ENCODE measurements at regions not wholly inside any gene's neighbourhood (a gene's known extent, or its start where the extent isn't known, plus 50 kb on each side); places are given as distances from the start of the nearest gene placed in this dataset.
"Not testable (repeated sequence)": the region's sequence is repeated elsewhere in the genome, so short reads cannot be mapped to it uniquely, and the experiment has no call there.

- no peak overlapping the region for H3K27ac ChIP-seq
These were observed 484.0 kb upstream of the API5 start for GRCh38 chr11:42827845-42828244.

GRCh38 chr11:42837994-42838393, 473.8 kb upstream of the API5 start:
- Histone ChIP-seq H3K27ac (no peak overlapping the region), H3K4me3 (no peak overlapping the region), H3K4me1 (replicated peaks in 1 of 2) (peaks cover 11 to 21% of the 10 kb centered on the region in 2 donors)
- in situ Hi-C loops (cut with MboI; ENCODE audit: low pct_unique_long_range_greater_than_20kb in 2 of 9, low sequenced_read_pairs in 9 of 9, unreplicated experiment in 9 of 9): no loop called here
- 0 to 100% (median 60%) methylated on average over 1 to 3 of the region's 3 CpGs; no CpG with 5 or more reads in 1 of the 10 experiments for WGBS, 10 experiments
- ATAC-seq (replicated peaks in 6 of 8): no peak

More at GRCh38 chr11:42827845-42828244, 484.0 kb upstream of the API5 start:
- no peak for ATAC-seq (replicated peaks in 6 of 8)
- in situ Hi-C loops (cut with MboI; ENCODE audit: low pct_unique_long_range_greater_than_20kb in 2 of 9, low sequenced_read_pairs in 9 of 9, unreplicated experiment in 9 of 9): no loop called here
- WGBS, 10 experiments: 0 to 100% (median 63%) methylated on average over 1 to 2 of the region's 2 CpGs; no CpG with 5 or more reads in 1 of the 10 experiments
- H3K4me1 ChIP-seq (replicated peaks in 1 of 2): peaks cover 7 to 29% of the 10 kb centered on the region in 2 donors
- no peak overlapping the region for H3K4me3 ChIP-seq

DNA sequence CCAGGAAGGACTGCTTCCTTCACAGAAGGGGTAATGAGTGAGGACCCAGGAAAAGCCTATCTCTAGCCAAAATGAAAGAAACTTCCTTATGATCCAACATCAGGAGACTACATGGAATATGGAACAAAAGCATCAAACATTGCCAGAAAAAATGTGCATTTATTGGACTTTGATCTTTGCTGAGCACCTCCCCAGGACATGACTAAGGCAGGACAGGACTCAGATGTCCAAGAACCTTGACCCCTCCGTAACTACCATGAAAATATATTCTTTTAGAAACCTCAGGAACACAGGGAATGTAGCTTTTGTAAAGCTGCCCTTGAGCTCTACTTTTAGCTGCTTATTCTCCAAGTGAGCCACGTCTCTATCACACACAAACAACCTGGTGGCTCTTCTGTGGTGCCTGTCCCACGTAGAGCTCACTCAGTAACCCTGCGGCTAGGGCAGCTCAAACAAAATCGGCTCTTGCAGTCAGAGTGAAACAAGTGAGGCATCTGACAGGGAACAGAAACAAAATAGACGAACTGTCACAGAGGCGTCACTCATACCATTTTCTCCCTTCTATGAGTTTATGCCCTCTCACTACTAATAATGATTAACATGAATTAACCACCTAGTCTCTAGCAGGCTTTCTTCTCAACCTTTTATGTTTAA, 471.5 kb upstream of the API5 start:
- in situ Hi-C loops (cut with MboI; ENCODE audit: low pct_unique_long_range_greater_than_20kb in 2 of 9, low sequenced_read_pairs in 9 of 9, unreplicated experiment in 9 of 9): no loop called here
- Histone ChIP-seq H3K4me1 (replicated peaks in 1 of 2) (peaks cover 11 to 21% of the 10 kb centered on the region in 2 donors), H3K27ac (no peak overlapping the region), H3K4me3 (no peak overlapping the region)
- ATAC-seq (replicated peaks in 6 of 8): peak in 1 of 8 experiments; percentile 25
- WGBS, 10 experiments: 0 to 100% (median 92%) methylated on average over 1 to 6 of the region's 7 CpGs; no CpG with 5 or more reads in 1 of the 10 experiments

DNA sequence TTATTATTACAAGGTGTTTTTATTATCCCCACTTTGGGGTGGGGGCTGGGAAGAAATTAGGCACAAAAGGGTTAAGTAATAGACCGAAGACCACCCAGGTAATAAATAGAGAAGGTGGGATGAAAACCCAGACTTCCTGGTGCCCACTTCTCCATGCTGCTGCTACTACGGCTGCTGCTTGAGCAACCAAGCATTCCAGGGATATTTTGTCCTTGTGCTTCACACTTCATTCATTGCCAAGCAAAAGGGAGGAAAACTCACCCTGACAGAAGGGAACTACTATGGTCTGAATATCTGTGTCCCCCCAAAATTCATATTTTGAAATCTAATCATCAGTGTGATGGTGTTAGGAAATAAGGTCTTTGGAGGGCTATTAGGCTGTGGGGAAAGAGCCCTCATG, 470.9 kb upstream of the API5 start:
- Histone ChIP-seq H3K27ac (no peak overlapping the region), H3K4me3 (no peak overlapping the region), H3K4me1 (replicated peaks in 1 of 2) (peaks cover 11 to 21% of the 10 kb centered on the region in 2 donors)
- in situ Hi-C loops (cut with MboI; ENCODE audit: low pct_unique_long_range_greater_than_20kb in 2 of 9, low sequenced_read_pairs in 9 of 9, unreplicated experiment in 9 of 9): no loop called here
- 81 to 100% (median 94%) methylated on average over 1 to 2 of the region's 2 CpGs; no CpG with 5 or more reads in 6 of the 10 experiments for WGBS, 10 experiments
- no peak for ATAC-seq (replicated peaks in 6 of 8)

GRCh38 chr11:42841556-42841955, 470.2 kb upstream of the API5 start:
- 0 to 52% (median 17%) methylated on average over 1 to 5 of the region's 5 CpGs; no CpG with 5 or more reads in 3 of the 10 experiments for WGBS, 10 experiments
- Histone ChIP-seq H3K4me3 (no peak overlapping the region), H3K4me1 (replicated peaks in 1 of 2) (peaks cover 11 to 21% of the 10 kb centered on the region in 2 donors), H3K27ac (peak overlapping the region in 1 of 2 donors; percentile 1)
- in situ Hi-C loops (cut with MboI; ENCODE audit: low pct_unique_long_range_greater_than_20kb in 2 of 9, low sequenced_read_pairs in 9 of 9, unreplicated experiment in 9 of 9): no loop called here
- ATAC-seq (replicated peaks in 6 of 8): peak in 5 of 8 experiments; percentile 48 to 87 (median 85)

GRCh38 chr11:42849362-42849761, 462.4 kb upstream of the API5 start:
- Histone ChIP-seq H3K27ac (no peak overlapping the region), H3K4me1 (replicated peaks in 1 of 2) (peaks cover 2 to 11% of the 10 kb centered on the region in 2 donors), H3K4me3 (no peak overlapping the region)
- ATAC-seq (replicated peaks in 6 of 8): no peak
- WGBS, 10 experiments: 0 to 93% (median 27%) methylated on average over 2 of the region's 2 CpGs; no CpG with 5 or more reads in 2 of the 10 experiments
- in situ Hi-C loops (cut with MboI; ENCODE audit: low pct_unique_long_range_greater_than_20kb in 2 of 9, low sequenced_read_pairs in 9 of 9, unreplicated experiment in 9 of 9): no loop called here

GRCh38 chr11:42857344-42857743, 454.5 kb upstream of the API5 start:
- in situ Hi-C loops (cut with MboI; ENCODE audit: low pct_unique_long_range_greater_than_20kb in 2 of 9, low sequenced_read_pairs in 9 of 9, unreplicated experiment in 9 of 9): no loop called here
- WGBS, 10 experiments: 0 to 100% (median 24%) methylated on average over 1 to 2 of the region's 2 CpGs; no CpG with 5 or more reads in 2 of the 10 experiments
- no peak overlapping the region for H3K4me3 ChIP-seq
- ATAC-seq (replicated peaks in 6 of 8): no peak
- H3K27ac ChIP-seq: no peak overlapping the region
- no peaks in the 10 kb centered on the region for H3K4me1 ChIP-seq (replicated peaks in 1 of 2)

GRCh38 chr11:42870480-42870879, 441.3 kb upstream of the API5 start:
- Histone ChIP-seq H3K4me3 (no peak overlapping the region), H3K27ac (no peak overlapping the region), H3K4me1 (replicated peaks in 1 of 2) (no peaks in the 10 kb centered on the region)
- in situ Hi-C loops (cut with MboI; ENCODE audit: low pct_unique_long_range_greater_than_20kb in 2 of 9, low sequenced_read_pairs in 9 of 9, unreplicated experiment in 9 of 9): no loop called here
- ATAC-seq (replicated peaks in 6 of 8): no peak
- 0 to 84% (median 72%) methylated on average over 1 to 3 of the region's 3 CpGs for WGBS, 10 experiments

DNA sequence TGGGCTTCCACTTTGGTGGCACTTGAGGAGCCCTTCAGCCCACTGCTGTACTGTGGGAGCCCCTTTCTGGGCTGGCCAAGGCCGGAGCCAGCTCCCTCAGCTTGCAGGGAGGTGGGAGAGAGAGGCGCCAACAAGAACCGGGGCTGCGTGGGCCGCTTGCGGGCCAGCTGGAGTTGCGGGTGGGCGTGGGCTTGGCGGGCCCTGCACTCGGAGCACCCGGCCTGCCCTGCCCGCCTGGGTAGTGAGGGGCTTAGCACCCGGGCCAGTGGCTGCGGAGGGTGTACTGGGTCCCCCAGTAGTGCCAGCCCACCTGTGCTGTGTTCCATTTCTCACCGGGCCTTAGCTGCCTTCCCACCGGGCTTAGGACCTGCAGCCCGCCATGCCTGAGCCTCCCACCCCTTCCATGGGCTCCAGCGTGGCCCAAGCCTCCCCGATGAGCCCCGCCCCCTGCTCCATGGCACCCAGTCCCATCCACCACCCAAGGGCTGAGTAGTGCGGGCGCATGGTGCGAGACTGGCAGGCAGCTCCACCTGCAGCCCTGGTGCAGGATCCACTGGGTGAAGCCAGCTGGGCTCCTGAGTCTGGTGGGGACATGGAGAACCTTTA, 437.9 kb upstream of the API5 start:
- 96% methylated on average over 5 of the region's 23 CpGs; no CpG with 5 or more reads in 9 of the 10 experiments for WGBS, 10 experiments
- H3K27ac ChIP-seq; H3K4me1 ChIP-seq (replicated peaks in 1 of 2); in situ Hi-C loops (cut with MboI; ENCODE audit: low pct_unique_long_range_greater_than_20kb in 2 of 9, low sequenced_read_pairs in 9 of 9, unreplicated experiment in 9 of 9); H3K4me3 ChIP-seq; ATAC-seq (replicated peaks in 6 of 8): not testable (repeated sequence)

- ATAC-seq (replicated peaks in 6 of 8); H3K4me3 ChIP-seq; H3K27ac ChIP-seq; in situ Hi-C loops (cut with MboI; ENCODE audit: low pct_unique_long_range_greater_than_20kb in 2 of 9, low sequenced_read_pairs in 9 of 9, unreplicated experiment in 9 of 9); H3K4me1 ChIP-seq (replicated peaks in 1 of 2): not testable (repeated sequence)
- 100% methylated on average over 1 of the region's 17 CpGs; no CpG with 5 or more reads in 9 of the 10 experiments for WGBS, 10 experiments
These were observed 430.5 kb upstream of the API5 start for GRCh38 chr11:42881335-42881734.

DNA sequence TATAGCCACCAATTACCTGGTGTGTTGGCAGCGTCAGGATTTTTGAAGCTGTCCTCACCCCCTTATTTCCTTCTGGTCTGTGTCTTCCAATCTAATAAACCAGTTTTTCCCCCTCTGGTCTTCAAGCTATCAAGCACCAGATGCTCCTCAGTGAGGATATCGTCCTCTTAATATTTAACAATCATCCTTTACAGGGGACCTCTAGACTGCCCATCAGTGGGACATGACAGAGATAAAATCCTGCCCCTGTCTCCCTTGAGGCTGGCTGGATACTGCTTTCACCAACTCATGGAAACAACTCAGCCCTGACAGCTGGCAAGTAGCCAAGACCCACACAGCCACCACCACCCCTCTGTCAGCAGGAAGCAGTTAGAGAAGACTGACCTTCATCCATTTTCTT, 421.0 kb upstream of the API5 start:
- no peaks in the 10 kb centered on the region for H3K4me1 ChIP-seq (replicated peaks in 1 of 2)
- WGBS, 10 experiments: 20 to 87% (median 78%) methylated on average over 1 to 2 of the region's 2 CpGs; no CpG with 5 or more reads in 1 of the 10 experiments
- no peak overlapping the region for H3K4me3 ChIP-seq
- no peak overlapping the region for H3K27ac ChIP-seq
- peak in 1 of 8 experiments; percentile 37 for ATAC-seq (replicated peaks in 6 of 8)
- in situ Hi-C loops (cut with MboI; ENCODE audit: low pct_unique_long_range_greater_than_20kb in 2 of 9, low sequenced_read_pairs in 9 of 9, unreplicated experiment in 9 of 9): no loop called here

- in situ Hi-C loops (cut with MboI; ENCODE audit: low pct_unique_long_range_greater_than_20kb in 2 of 9, low sequenced_read_pairs in 9 of 9, unreplicated experiment in 9 of 9): no loop called here
- H3K27ac ChIP-seq: no peak overlapping the region
- H3K4me3 ChIP-seq: no peak overlapping the region
- no peak for ATAC-seq (replicated peaks in 6 of 8)
- H3K4me1 ChIP-seq (replicated peaks in 1 of 2): peaks cover 0 to 3% of the 10 kb centered on the region in 2 donors
- 0 to 67% (median 0%) methylated on average over 1 of the region's 1 CpG; no CpG with 5 or more reads in 3 of the 10 experiments for WGBS, 10 experiments
These were observed 410.7 kb upstream of the API5 start for GRCh38 chr11:42901084-42901483.

GRCh38 chr11:42906226-42906625, 405.6 kb upstream of the API5 start:
- WGBS, 10 experiments: 5 to 100% (median 79%) methylated on average over 1 to 7 of the region's 7 CpGs
- ATAC-seq (replicated peaks in 6 of 8): no peak
- no peak overlapping the region for H3K4me3 ChIP-seq

More at GRCh38 chr11:42906226-42906625, 405.6 kb upstream of the API5 start:
- H3K4me1 ChIP-seq (replicated peaks in 1 of 2): peaks cover 0 to 1% of the 10 kb centered on the region in 2 donors
- in situ Hi-C loops (cut with MboI; ENCODE audit: low pct_unique_long_range_greater_than_20kb in 2 of 9, low sequenced_read_pairs in 9 of 9, unreplicated experiment in 9 of 9): no loop called here
- H3K27ac ChIP-seq: no peak overlapping the region
